HUES64 (cell line): ENCODE measurements at regions not wholly inside any gene's neighbourhood (a gene's known extent, or its start where the extent isn't known, plus 50 kb on each side); places are given as distances from the start of the nearest gene placed in this dataset.
"Not testable (repeated sequence)": the region's sequence is repeated elsewhere in the genome, so short reads cannot be mapped to it uniquely, and the experiment has no call there.

Source experiments
- H3K27ac ChIP-seq: 2 replicates; pipeline ENCODE4 v1.7.0; 2013; ENCODE audit warnings: low read depth, low read length, inconsistent platforms
- H3K27me3 ChIP-seq: 2 replicates; pipeline ENCODE4 v1.6.1; 2013; ENCODE audit warnings: mild to moderate bottlenecking, low read length; ENCODE audit not compliant: insufficient read depth
- H3K36me3 ChIP-seq: 2 replicates; pipeline ENCODE4 v1.6.1; 2013; ENCODE audit warnings: mild to moderate bottlenecking, low read length; ENCODE audit not compliant: insufficient read depth
- H3K4me1 ChIP-seq: 2 replicates; pipeline ENCODE4 v1.6.1; 2013; ENCODE audit warnings: mild to moderate bottlenecking, low read length, moderate library complexity; ENCODE audit not compliant: insufficient read depth
- H3K4me3 ChIP-seq: 2 replicates; pipeline ENCODE4 v1.5.1; 2013; ENCODE audit warnings: mild to moderate bottlenecking, low read length, moderate library complexity
- H3K9ac ChIP-seq: 2 replicates; pipeline ENCODE4 v1.6.1; 2013; ENCODE audit warnings: mild to moderate bottlenecking, low read depth, low read length
- H3K9me3 ChIP-seq: 2 replicates; pipeline ENCODE4 v1.6.1; 2013; ENCODE audit warnings: low read depth, low read length; ENCODE audit not compliant: insufficient read depth
- WGBS: fragments of 150-250, 120-280 bp; methylation state at CpG from one replicate; pipeline ENCODE4 v1.1.7; 2013; ENCODE audit warnings: missing lambda C conversion rate; 5-methylcytosine and 5-hydroxymethylcytosine counted together

DNA sequence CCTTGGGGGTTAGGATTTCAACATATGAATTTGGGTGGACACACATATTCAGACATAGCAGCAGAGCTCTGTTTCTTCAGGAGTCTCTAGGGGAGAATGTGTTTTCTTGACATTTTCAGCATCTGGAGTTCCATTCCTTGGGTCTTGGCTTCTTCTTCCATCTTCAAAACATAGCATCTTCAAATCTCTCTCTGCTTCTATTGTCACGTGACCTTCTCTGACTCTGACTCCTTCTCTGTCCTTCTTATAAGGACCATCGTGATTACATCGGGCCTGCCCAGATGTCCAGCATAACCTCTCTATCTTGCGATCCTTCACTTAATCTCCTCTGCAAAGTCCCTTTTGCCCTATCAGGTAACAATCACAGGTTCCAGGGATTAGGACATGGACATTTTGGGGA is 101.0 kb upstream of the CHD6 start:
- Histone ChIP-seq H3K9ac (no peak overlapping the region), H3K27ac (no peak overlapping the region), H3K27me3 (no peaks in the 10 kb centered on the region), H3K9me3 (no peaks in the 10 kb centered on the region), H3K4me1 (no peaks in the 10 kb centered on the region), H3K36me3 (no peaks in the 10 kb centered on the region), H3K4me3 (no peak overlapping the region)
- 95% methylated on average over 4 of the region's 4 CpGs for WGBS

DNA sequence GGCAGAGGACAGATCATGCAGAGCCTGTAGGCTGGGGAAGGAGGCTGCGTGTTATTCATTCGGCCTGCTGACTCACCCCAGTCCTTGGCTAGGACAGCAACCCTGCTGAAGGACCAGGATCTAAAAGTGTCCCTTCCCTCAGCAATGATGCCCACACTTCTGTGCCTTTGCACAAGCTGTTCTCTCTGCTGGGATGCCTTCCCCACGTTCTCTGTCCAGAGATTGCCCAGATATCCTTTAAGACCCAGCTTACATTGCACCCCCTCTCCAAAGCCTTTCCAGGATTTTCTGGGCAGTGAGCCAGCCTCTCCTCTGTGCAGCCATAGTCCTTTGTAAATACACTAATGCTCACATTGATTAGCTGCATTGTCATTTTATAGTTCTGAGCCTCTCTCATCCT is 99.3 kb upstream of the CHD6 start:
- Histone ChIP-seq H3K9me3 (no peaks in the 10 kb centered on the region), H3K4me3 (no peak overlapping the region), H3K27ac (no peak overlapping the region), H3K4me1 (peaks cover 5% of the 10 kb centered on the region; the same call in 1 of the 2 replicates), H3K27me3 (no peaks in the 10 kb centered on the region), H3K9ac (no peak overlapping the region), H3K36me3 (no peaks in the 10 kb centered on the region)
- WGBS: 81% methylated on average over 3 of the region's 3 CpGs

DNA sequence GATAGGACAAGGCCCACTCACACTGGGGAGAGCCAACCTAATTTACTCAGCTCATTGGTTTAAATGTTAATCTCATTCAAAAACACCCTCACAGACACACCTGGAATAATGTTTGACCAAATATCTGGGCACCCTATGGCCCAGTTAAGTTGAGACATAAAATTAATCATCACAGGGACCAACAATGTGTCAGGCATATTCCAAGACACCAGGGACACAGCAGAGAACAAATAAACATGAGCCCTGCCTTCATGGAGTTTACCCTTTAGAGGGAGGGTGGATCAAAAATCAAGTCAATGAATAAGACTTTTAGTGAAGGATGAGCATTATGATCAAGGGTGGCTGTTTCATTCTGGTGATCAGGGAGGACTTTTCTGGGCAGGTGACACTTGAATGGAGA is 98.7 kb upstream of the CHD6 start:
- Histone ChIP-seq H3K4me1 (peaks cover 5% of the 10 kb centered on the region; the same call in 1 of the 2 replicates), H3K27ac (no peak overlapping the region), H3K9ac (no peak overlapping the region), H3K27me3 (no peaks in the 10 kb centered on the region), H3K4me3 (no peak overlapping the region), H3K36me3 (no peaks in the 10 kb centered on the region), H3K9me3 (no peaks in the 10 kb centered on the region)

DNA sequence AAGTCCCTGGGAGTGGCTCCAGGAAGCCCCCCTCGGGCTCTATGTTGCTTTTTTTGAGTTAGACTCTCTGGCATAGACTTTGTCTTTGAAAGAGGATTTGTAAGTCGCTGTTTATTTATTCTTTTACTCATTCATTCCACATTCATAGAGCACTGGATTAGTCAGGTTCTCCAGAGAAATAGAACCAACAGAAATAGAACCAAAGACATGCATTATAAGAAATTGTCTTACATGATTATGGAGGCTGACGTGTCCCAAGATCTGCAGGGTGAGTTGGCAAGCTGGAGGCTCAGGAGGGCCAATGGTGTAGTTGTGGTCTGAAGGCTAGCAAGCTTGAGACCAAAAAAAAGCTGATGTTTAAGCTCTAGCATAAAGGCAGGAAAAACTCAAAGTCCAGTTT is 98.3 kb upstream of the CHD6 start:
- 76% methylated on average over 2 of the region's 3 CpGs for WGBS
- H3K27me3 ChIP-seq: no peaks in the 10 kb centered on the region
- H3K36me3 ChIP-seq: no peaks in the 10 kb centered on the region
- H3K9me3 ChIP-seq: no peaks in the 10 kb centered on the region
- H3K4me3 ChIP-seq: no peak overlapping the region
- H3K27ac ChIP-seq: no peak overlapping the region
- H3K4me1 ChIP-seq: peaks cover 5% of the 10 kb centered on the region; the same call in 1 of the 2 replicates
- no peak overlapping the region for H3K9ac ChIP-seq

DNA sequence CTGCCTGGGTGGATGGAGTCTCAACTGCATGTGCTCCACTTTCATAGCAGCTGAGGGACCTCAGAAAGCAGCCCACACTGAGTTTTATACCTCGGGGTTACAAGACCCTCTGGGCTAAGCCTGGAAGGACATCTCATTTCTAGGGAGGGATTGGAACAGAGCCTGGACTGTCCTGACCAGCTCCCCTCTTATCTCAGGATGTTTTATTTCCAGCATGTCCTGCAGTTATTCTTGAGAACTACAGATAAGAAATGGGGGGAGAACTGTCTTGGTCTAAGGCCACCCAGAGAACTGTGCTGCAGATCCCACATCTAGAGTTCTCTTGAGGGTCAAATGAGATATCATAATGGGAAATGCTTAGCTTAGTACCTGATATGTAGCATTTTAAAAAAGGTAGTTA is 97.3 kb upstream of the CHD6 start:
- no peak overlapping the region for H3K4me3 ChIP-seq
- WGBS: 77% methylated on average over 1 of the region's 1 CpG
- H3K27me3 ChIP-seq: no peaks in the 10 kb centered on the region

DNA sequence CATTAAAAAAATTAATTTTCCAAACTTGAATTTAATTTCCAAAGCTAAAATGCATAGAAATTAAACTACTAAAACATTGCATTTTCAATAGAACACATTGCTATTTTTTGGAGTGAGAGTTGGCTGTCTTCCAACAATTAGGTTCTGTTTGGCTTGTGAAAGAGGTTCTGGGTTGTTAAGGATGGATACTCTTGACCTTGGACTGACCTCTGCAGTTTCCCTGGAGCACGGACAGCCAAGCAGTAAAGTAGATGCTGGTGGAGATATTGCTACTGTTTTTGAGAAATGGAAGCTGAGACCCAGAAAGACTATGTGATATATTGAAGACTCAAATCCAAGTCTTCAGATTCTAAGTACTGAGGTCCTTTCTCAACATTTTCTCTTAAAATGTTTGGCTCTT is 95.9 kb upstream of the CHD6 start:
- 58% methylated on average over 1 of the region's 1 CpG for WGBS
- Histone ChIP-seq H3K27ac (no peak overlapping the region), H3K9me3 (no peaks in the 10 kb centered on the region)

More for the DNA sequence above, 97.3 kb upstream of the CHD6 start:
- no peaks in the 10 kb centered on the region for H3K36me3 ChIP-seq
- H3K4me1 ChIP-seq: peaks cover 5% of the 10 kb centered on the region; the same call in 1 of the 2 replicates
- no peaks in the 10 kb centered on the region for H3K9me3 ChIP-seq
- no peak overlapping the region for H3K9ac ChIP-seq
- H3K27ac ChIP-seq: no peak overlapping the region

DNA sequence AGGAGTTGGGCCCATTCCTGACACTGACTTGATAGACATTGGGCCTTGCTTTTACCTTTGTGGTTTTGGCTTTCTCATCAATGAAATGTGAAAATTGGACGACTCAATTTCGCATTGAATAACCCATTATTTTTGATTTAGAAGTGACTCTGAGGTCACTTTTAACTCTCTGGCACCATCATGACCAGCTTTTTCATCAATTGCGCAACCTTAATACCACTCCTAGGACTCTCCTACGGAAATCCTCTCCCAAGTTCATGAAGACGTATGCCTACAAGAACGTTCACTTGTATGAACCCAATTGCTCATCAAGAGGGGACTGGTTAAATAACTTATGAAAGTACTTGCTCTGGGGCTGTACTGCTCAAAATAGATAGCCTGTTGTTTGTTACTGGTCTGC is 86.7 kb upstream of the CHD6 start:
- Histone ChIP-seq H3K9ac (no peak overlapping the region), H3K27ac (no peak overlapping the region), H3K36me3 (no peaks in the 10 kb centered on the region), H3K4me1 (0 out of 2 replicates have a peak, but pooled peaks cover 4% of the 10 kb centered on the region), H3K27me3 (no peaks in the 10 kb centered on the region), H3K9me3 (no peaks in the 10 kb centered on the region), H3K4me3 (no peak overlapping the region)
- WGBS: 91% methylated on average over 6 of the region's 6 CpGs

More for the DNA sequence above, 95.9 kb upstream of the CHD6 start:
- Histone ChIP-seq H3K9ac (no peak overlapping the region), H3K27me3 (no peaks in the 10 kb centered on the region), H3K4me3 (no peak overlapping the region), H3K4me1 (peaks cover 5% of the 10 kb centered on the region; the same call in 1 of the 2 replicates), H3K36me3 (no peaks in the 10 kb centered on the region)

DNA sequence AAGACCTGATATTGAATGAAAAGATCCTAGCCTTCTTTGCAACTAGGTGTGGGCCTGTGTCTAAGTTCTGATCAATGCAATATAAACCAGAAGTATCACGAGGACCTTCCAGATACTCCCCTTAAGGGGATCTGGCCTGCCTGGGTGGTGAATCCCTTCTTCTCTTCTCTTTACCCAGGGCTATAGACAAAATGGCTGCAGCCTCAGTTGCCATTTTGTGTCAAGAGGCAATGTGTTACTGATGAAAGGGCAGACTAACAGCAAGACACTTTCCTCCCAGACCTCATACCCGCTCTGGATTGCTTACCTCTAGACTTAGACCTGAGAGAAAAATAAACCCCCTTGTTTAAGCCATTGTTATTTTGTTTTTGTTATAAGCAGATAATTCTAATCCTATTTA is 84.5 kb upstream of the CHD6 start:
- H3K27ac ChIP-seq: no peak overlapping the region
- no peak overlapping the region for H3K9ac ChIP-seq
- no peaks in the 10 kb centered on the region for H3K36me3 ChIP-seq
- no peak overlapping the region for H3K4me3 ChIP-seq
- WGBS: 92% methylated on average over 2 of the region's 2 CpGs
- H3K27me3 ChIP-seq: no peaks in the 10 kb centered on the region
- peaks cover 4% of the 10 kb centered on the region for H3K4me1 ChIP-seq
- no peaks in the 10 kb centered on the region for H3K9me3 ChIP-seq

DNA sequence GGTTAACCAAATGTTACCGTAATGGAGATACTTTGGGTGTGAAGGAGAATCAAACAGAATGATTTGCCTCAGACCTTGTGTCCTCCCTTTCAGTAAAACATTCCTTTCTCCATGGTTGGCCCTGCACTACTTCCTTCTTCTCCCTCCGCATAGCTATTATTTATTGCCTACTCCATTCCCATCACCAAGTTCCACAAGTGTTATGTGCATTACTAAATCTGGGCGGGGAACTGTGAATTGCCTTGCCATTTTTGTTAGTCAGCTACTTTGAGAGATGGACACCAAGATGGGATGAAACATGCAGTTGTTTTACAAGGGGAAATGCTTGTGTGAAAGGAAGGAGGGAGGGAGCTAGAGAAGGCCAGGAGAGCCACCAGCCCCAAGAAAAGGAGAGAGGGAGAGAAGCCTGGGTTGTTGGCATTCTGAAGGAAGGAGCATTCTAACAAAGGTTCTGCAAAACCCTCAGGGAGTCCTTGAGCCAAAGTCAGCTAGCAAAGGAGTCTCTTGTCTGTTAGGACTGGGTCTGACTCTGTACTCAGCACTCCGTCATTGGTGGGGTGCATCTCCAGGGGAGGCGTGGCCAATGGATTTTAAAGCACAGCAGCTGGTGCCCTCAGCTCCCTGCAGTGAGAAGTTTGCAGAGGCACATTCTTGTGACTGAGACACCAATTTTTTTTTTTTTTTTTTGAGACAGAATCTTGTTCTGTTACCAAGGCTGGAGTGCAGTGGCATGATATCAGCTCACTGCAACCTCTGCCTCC is 83.6 kb upstream of the CHD6 start:
- H3K4me3 ChIP-seq: no peak overlapping the region
- peaks cover 10% of the 10 kb centered on the region for H3K4me1 ChIP-seq
- H3K9me3 ChIP-seq: no peaks in the 10 kb centered on the region
- WGBS: 76% methylated on average over 4 of the region's 5 CpGs
- no peak overlapping the region for H3K27ac ChIP-seq
- no peaks in the 10 kb centered on the region for H3K36me3 ChIP-seq
- H3K27me3 ChIP-seq: no peaks in the 10 kb centered on the region
- no peak overlapping the region for H3K9ac ChIP-seq

DNA sequence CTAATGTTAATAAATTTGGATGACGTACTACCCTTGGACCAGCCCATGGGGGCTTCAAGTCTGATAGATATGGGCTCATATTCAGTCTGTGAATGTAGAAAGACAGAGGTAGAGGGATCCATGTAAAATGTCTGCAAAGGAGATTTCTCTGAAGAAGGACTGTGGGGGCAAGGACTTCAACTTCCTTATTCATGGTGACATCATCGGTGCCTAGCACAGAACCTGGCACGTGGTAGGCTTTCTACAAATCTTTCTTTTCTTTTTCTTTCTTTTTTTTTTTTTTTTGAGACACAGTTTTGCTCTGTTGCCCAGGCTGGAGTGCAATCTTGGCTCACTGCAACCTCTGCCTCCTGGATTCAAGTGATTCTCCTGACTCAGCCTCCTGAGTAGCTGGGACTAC is 81.5 kb upstream of the CHD6 start:
- H3K4me1 ChIP-seq: peaks cover 11% of the 10 kb centered on the region
- H3K36me3 ChIP-seq, H3K27ac ChIP-seq, H3K27me3 ChIP-seq, H3K4me3 ChIP-seq, H3K9me3 ChIP-seq, H3K9ac ChIP-seq: not testable (repeated sequence)
- WGBS: 89% methylated on average over 3 of the region's 3 CpGs

DNA sequence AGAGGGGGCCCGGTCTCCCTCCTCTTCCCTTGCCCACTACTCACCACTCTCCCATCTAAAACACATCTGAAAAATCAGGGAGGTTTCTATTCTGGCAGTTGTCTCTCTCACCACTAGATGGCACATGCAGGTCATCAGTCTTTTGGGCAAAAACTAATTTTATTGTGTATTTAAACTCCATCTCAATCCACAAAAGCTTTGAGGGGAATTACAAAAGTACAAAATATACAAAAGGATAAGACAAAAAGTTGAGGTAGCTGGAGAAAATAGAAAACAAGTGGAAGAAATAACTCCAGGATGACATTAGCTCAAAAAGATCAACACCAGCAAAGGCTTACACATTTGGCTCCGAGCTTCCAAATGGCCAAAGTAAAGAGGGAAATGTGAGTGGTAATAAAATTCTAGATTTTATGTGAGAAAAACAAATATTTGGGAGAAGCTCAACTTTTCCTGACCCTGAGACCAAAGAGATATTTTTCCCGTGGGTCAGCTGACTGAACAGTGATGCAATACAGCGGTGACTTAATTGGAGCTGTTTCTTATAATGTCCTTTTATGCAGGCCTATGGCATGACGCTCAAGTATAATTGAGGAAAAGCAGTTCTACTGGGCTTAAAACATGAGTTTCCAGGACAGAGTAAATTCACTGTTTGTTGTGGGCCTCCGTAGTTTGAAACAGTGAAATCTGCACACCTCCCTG is 79.8 kb upstream of the CHD6 start:
- Histone ChIP-seq H3K27me3 (no peaks in the 10 kb centered on the region), H3K4me1 (peaks cover 16% of the 10 kb centered on the region), H3K27ac (no peak overlapping the region), H3K9ac (no peak overlapping the region), H3K36me3 (no peaks in the 10 kb centered on the region), H3K9me3 (no peaks in the 10 kb centered on the region), H3K4me3 (no peak overlapping the region)
- WGBS: 82% methylated on average over 6 of the region's 6 CpGs
